ENCODE measurements at regions not wholly inside any gene's neighbourhood (a gene's known extent, or its start where the extent isn't known, plus 50 kb on each side); places are given as distances from the start of the nearest gene placed in this dataset.

DNA sequence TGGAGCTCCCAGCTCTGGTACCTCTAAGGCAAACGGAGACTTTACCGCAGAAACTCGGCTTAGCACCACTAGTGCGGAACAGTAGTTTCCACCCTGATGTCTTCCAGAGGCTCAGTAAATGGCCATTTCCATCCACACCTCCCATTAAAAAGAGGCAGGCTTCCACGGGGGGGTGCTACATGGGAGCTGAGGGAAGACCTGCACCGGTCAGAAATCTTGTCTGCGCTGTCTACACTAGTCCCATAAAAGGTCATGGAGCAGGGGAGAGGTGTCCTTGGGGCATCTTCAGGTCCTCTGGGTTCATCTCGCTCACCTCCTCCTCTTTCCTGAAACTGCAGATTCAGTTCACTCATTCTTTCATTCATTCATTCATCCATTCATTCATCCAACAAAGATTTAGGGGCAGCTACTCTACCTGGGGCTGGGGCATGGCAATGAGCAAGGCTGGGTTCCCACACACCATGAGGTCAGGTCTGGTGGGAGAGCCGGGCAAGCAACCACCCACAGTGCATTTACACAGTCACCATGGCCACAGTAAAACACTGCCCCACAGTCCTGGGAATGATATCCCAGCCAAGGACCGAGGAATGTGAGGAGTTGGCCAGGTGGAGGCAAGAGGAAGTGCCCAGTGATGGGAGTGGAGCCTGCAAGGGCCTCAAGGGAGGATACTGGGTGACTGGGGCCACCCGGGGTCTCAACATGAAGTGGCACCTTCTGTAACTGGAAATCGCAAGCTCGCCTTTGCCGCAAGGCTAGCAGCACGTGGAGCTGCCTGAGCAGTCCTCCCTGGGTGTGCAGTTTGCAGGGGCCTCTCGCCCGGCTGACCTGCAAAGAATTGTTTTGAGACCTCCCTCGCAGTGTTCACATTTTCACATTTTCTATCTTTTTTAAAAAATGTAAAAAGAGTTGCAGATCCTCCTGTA lies 180.2 kb upstream of the RAB6C start:
- intact Hi-C loops (cut with DNase I) = no loop called here
- DNase-seq (no peak), FAIRE-seq (no peak), ATAC-seq (no peak)
- no peaks in the 10 kb centered on the region for H3K27me3 ChIP-seq
- no peak overlapping the region for H3K4me3 ChIP-seq
- no peaks in the 10 kb centered on the region for H3K9me3 ChIP-seq
- H3K36me3 ChIP-seq = no peaks in the 10 kb centered on the region
- no peak overlapping the region for H3K27ac ChIP-seq
- no peaks in the 10 kb centered on the region for H3K4me1 ChIP-seq
- 76 to 83% methylated on average over 18 of the region's 18 CpGs for WGBS, 2 donors
- TF ChIP-seq, protein P1, sequence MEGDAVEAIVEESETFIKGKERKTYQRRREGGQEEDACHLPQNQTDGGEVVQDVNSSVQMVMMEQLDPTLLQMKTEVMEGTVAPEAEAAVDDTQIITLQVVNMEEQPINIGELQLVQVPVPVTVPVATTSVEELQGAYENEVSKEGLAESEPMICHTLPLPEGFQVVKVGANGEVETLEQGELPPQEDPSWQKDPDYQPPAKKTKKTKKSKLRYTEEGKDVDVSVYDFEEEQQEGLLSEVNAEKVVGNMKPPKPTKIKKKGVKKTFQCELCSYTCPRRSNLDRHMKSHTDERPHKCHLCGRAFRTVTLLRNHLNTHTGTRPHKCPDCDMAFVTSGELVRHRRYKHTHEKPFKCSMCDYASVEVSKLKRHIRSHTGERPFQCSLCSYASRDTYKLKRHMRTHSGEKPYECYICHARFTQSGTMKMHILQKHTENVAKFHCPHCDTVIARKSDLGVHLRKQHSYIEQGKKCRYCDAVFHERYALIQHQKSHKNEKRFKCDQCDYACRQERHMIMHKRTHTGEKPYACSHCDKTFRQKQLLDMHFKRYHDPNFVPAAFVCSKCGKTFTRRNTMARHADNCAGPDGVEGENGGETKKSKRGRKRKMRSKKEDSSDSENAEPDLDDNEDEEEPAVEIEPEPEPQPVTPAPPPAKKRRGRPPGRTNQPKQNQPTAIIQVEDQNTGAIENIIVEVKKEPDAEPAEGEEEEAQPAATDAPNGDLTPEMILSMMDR (IDR thresholded peaks at IDR 0.05) = no peak

DNA sequence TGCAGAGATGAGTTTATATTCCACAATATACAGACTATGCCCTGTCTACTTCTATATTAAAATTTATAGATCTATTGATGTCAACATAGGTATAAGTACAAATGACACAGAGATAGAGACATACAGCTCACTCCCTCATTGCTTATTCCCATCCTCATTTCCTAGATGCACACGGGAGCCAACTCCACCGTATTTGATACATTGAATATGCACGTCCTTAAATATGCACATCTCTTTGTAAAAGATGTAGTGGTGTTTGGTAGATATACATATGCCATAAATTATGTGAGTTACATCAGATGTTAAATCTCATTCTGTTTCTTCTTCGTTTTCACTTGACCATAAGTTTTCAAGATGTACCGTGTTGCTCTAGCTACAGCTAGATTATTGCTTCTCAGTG lies 179.2 kb upstream of the RAB6C start:
- H3K4me1 ChIP-seq = no peaks in the 10 kb centered on the region
- H3K27me3 ChIP-seq = no peaks in the 10 kb centered on the region
- no peak overlapping the region for H3K27ac ChIP-seq
- TF ChIP-seq, protein P1 (IDR thresholded peaks at IDR 0.05) = no peak
- H3K9me3 ChIP-seq = no peaks in the 10 kb centered on the region
- 76 to 80% methylated on average over 5 of the region's 5 CpGs for WGBS, 2 donors
- no peak for DNase-seq
- intact Hi-C loops (cut with DNase I) = no loop called here
- FAIRE-seq = no peak
- ATAC-seq = no peak
- no peaks in the 10 kb centered on the region for H3K36me3 ChIP-seq
- no peak overlapping the region for H3K4me3 ChIP-seq

DNA sequence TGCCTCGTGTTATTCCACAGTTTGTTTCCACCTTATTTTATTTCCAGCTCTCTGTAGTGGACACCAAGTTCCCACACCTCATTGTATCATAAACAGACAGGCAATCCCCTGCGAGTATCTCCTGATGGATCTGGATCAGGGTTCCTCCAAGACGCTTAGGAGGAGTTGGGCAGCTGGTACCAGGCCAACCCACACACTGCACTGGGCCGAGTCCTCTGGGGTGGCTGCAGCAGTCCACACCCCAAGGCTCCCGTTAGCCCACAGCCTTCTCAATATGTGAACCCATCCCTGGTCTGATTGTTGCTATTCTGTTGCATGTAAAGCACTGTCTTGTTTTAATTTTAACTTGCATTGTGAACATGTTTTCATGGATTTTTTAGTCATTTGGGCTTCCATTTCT lies 178.8 kb upstream of the RAB6C start:
- TF ChIP-seq, protein P1 (IDR thresholded peaks at IDR 0.05) = no peak
- 63 to 81% methylated on average over 5 of the region's 5 CpGs for WGBS, 2 donors
- FAIRE-seq = no peak
- Histone ChIP-seq H3K9me3 (no peaks in the 10 kb centered on the region), H3K4me3 (no peak overlapping the region), H3K36me3 (no peaks in the 10 kb centered on the region), H3K27me3 (no peaks in the 10 kb centered on the region), H3K4me1 (no peaks in the 10 kb centered on the region), H3K27ac (no peak overlapping the region)
- no peak for DNase-seq
- no peak for ATAC-seq
- intact Hi-C loops (cut with DNase I) = no loop called here

DNA sequence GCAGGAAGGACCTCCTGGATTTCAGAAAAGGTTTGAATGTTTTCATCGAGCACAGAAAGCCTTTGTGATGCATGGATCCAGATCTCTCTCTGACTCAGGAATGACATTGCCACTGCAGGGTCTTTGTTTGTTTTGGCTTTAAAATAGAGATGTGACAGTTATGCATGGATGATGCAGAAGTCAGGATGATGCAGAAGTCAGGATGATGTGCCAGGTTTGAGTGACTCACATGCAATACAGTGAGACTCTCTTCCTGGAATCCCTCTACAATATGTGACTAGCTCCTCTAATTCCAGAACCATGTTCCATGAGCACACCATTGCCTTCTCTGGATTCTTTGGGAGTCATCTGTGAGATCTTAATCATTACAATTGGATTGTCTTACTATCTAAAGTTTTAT lies 177.9 kb upstream of the RAB6C start:
- intact Hi-C loops (cut with DNase I) = no loop called here
- TF ChIP-seq, protein P1 (IDR thresholded peaks at IDR 0.05) = no peak
- H3K4me3 ChIP-seq = no peak overlapping the region
- ATAC-seq = no peak
- H3K9me3 ChIP-seq = no peaks in the 10 kb centered on the region
- H3K27ac ChIP-seq = no peak overlapping the region
- no peaks in the 10 kb centered on the region for H3K27me3 ChIP-seq
- DNase-seq = no peak
- no peaks in the 10 kb centered on the region for H3K4me1 ChIP-seq
- no peak for FAIRE-seq
- WGBS, 2 donors = 70 to 74% methylated on average over 1 of the region's 1 CpG
- no peaks in the 10 kb centered on the region for H3K36me3 ChIP-seq

DNA sequence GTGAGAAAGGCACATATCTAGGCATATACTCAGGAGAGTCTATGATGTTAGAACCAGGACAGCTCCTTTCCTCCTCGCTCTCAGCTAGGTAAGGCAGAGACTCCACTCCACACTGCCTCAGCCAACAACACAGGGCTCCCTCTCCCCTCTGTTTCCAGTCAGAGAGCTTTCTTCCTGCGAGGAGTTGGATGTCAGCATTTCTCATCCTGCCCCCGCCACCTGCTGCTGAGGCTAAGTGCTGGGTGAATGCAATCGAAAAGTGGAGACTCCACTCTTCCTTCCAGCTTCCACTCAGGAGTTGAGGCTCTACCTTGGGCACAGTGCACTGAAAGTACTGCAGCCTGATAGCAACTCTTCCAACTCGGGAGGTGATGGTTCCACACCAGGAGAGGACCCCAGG lies 177.2 kb upstream of the RAB6C start:
- no peak overlapping the region for H3K27ac ChIP-seq
- no peaks in the 10 kb centered on the region for H3K36me3 ChIP-seq
- FAIRE-seq (no peak), ATAC-seq (no peak), DNase-seq (no peak)
- TF ChIP-seq, protein P1 (IDR thresholded peaks at IDR 0.05) = no peak
- no peaks in the 10 kb centered on the region for H3K9me3 ChIP-seq
- 55 to 76% methylated on average over 5 of the region's 5 CpGs for WGBS, 2 donors
- H3K27me3 ChIP-seq = no peaks in the 10 kb centered on the region
- H3K4me3 ChIP-seq = no peak overlapping the region
- H3K4me1 ChIP-seq = no peaks in the 10 kb centered on the region
- intact Hi-C loops (cut with DNase I) = no loop called here

All from pancreas (tissue), 10 donors.